ENCODE measurements at regions not wholly inside any gene's neighbourhood (a gene's known extent, or its start where the extent isn't known, plus 50 kb on each side); places are given as distances from the start of the nearest gene placed in this dataset.

- ChIA-PET CTCF (no interaction called here), POLR2A (no interaction called here)
- H3K4me1 ChIP-seq (ENCODE audit: control insufficient read depth, insufficient read depth, low read length), result no peaks in the 10 kb centered on the region
- TF ChIP-seq ELK4 (IDR thresholded peaks at IDR 0.05; ENCODE audit: borderline replicate concordance, low read depth, low read length) (no peak), ZBTB8A (tag by site-specific recombination; IDR thresholded peaks at IDR 0.05) (no peak), ZNF211 (tag by site-specific recombination; IDR thresholded peaks at IDR 0.05; ENCODE audit: low read depth) (no peak), ZNF529 (tag by site-specific recombination; IDR thresholded peaks at IDR 0.05; ENCODE audit: insufficient replicate concordance) (no peak), ZBTB21 (tag by site-specific recombination; IDR thresholded peaks at IDR 0.05) (no peak), ZNF16 (tag by site-specific recombination; IDR thresholded peaks at IDR 0.05; ENCODE audit: low read depth) (no peak), ZNF433 (tag by site-specific recombination; IDR thresholded peaks at IDR 0.05; ENCODE audit: low read depth) (no peak), ZBTB1 (tag by site-specific recombination; IDR thresholded peaks at IDR 0.05) (no peak), ZNF664 (tag by site-specific recombination; IDR thresholded peaks at IDR 0.05) (no peak), ZNF18 (tag by site-specific recombination; IDR thresholded peaks at IDR 0.05) (no peak), ZNF777 (tag by site-specific recombination; IDR thresholded peaks at IDR 0.05; ENCODE audit: borderline replicate concordance) (no peak), ZNF140 (tag by site-specific recombination; IDR thresholded peaks at IDR 0.05) (no peak), ZNF223 (tag by site-specific recombination; IDR thresholded peaks at IDR 0.05) (no peak), MZF1 (tag by site-specific recombination; IDR thresholded peaks at IDR 0.05; ENCODE audit: borderline replicate concordance) (no peak), ZNF596 (tag by site-specific recombination; IDR thresholded peaks at IDR 0.05) (no peak), ZNF350 (tag by site-specific recombination; IDR thresholded peaks at IDR 0.05) (no peak), IKZF3 (tag by site-specific recombination; IDR thresholded peaks at IDR 0.05) (no peak), ZEB2 (tag by site-specific recombination; IDR thresholded peaks at IDR 0.05) (no peak)
- no peaks in the 10 kb centered on the region for H3K36me3 ChIP-seq (ENCODE audit: control insufficient read depth in 2 of 2, insufficient read depth in 1 of 2, low read length in 2 of 2)
- H3K9me3 ChIP-seq (ENCODE audit: control insufficient read depth, insufficient read depth, low read depth, low read length), result no peaks in the 10 kb centered on the region
- H3K4me3 ChIP-seq (ENCODE audit: low read depth, low read length), result no peak overlapping the region
- no peak overlapping the region for H3K27ac ChIP-seq (ENCODE audit: extremely low read depth, low read depth, low read length)
These were observed 407.1 kb upstream of the PFKP start for GRCh38 chr10:2660276-2660675.

GRCh38 chr10:2659660-2660209 lies 407.6 kb upstream of the PFKP start:
- TF ChIP-seq ZEB2 (tag by site-specific recombination; IDR thresholded peaks at IDR 0.05), result no peak
- no peak for TF ChIP-seq TCF7L2 (IDR thresholded peaks at IDR 0.05; ENCODE audit: borderline replicate concordance, low read depth, low read length)

GRCh38 chr10:2658780-2659179 lies 408.6 kb upstream of the PFKP start:
- no peak overlapping the region for H3K4me3 ChIP-seq (ENCODE audit: low read depth, low read length)
- CTCF ChIA-PET, result no interaction called here
- H3K36me3 ChIP-seq (ENCODE audit: control insufficient read depth in 2 of 2, insufficient read depth in 1 of 2, low read length in 2 of 2), result no peaks in the 10 kb centered on the region
- no peaks in the 10 kb centered on the region for H3K9me3 ChIP-seq (ENCODE audit: control insufficient read depth, insufficient read depth, low read depth, low read length)
- no peak overlapping the region for H3K27ac ChIP-seq (ENCODE audit: extremely low read depth, low read depth, low read length)
- POLR2A ChIA-PET, result no interaction called here
- H3K4me1 ChIP-seq (ENCODE audit: control insufficient read depth, insufficient read depth, low read length), result no peaks in the 10 kb centered on the region
- no peak for TF ChIP-seq ZNF391 (tag by site-specific recombination; IDR thresholded peaks at IDR 0.05; ENCODE audit: borderline replicate concordance, low read depth)
- TF ChIP-seq ZNF148 (tag by site-specific recombination; IDR thresholded peaks at IDR 0.05; ENCODE audit: borderline replicate concordance), result no peak
- TF ChIP-seq ZNF112 (tag by site-specific recombination; IDR thresholded peaks at IDR 0.05), result no peak
- TF ChIP-seq PRDM4 (tag by site-specific recombination; IDR thresholded peaks at IDR 0.05), result no peak
- no peak for TF ChIP-seq KLF16 (tag by site-specific recombination; IDR thresholded peaks at IDR 0.05)
- no peak for TF ChIP-seq ZNF514 (tag by site-specific recombination; IDR thresholded peaks at IDR 0.05)

More at GRCh38 chr10:2659660-2660209, 407.6 kb upstream of the PFKP start:
- Histone ChIP-seq H3K4me3 (ENCODE audit: low read depth, low read length) (no peak overlapping the region), H3K9me3 (ENCODE audit: control insufficient read depth, insufficient read depth, low read depth, low read length) (no peaks in the 10 kb centered on the region), H3K27ac (ENCODE audit: extremely low read depth, low read depth, low read length) (no peak overlapping the region), H3K4me1 (ENCODE audit: control insufficient read depth, insufficient read depth, low read length) (no peaks in the 10 kb centered on the region), H3K36me3 (ENCODE audit: control insufficient read depth in 2 of 2, insufficient read depth in 1 of 2, low read length in 2 of 2) (no peaks in the 10 kb centered on the region)
- ChIA-PET CTCF (no interaction called here), POLR2A (no interaction called here)
